Activated CD4-positive, alpha-beta T cell treated with anti-CD3 and anti-CD28 coated beads, Interleukin-2, amount 10 ng/mL, durations not matched to agents 24 days and 14 days (primary cell): ENCODE measurements at regions not wholly inside any gene's neighbourhood (a gene's known extent, or its start where the extent isn't known, plus 50 kb on each side); places are given as distances from the start of the nearest gene placed in this dataset.
"Not testable (repeated sequence)": the region's sequence is repeated elsewhere in the genome, so short reads cannot be mapped to it uniquely, and the experiment has no call there.

Experiments
- DNase-seq: peaks from one replicate; pipeline ENCODE4 v3.0.0; 2022
- H3K27ac Mint-ChIP-seq: one replicate; pipeline ENCODE4 v1.8.0; 2022; ENCODE audit warnings: mild to moderate bottlenecking, mixed read lengths
- H3K27me3 Mint-ChIP-seq: one replicate; pipeline ENCODE4 v1.8.0; 2022; ENCODE audit warnings: mixed read lengths
- H3K36me3 Mint-ChIP-seq: one replicate; pipeline ENCODE4 v1.8.0; 2022; ENCODE audit warnings: low read depth, mild to moderate bottlenecking, mixed read lengths
- H3K4me1 Mint-ChIP-seq: one replicate; pipeline ENCODE4 v1.8.0; 2021; ENCODE audit warnings: mixed read lengths
- H3K4me3 Mint-ChIP-seq: one replicate; pipeline ENCODE4 v1.8.0; 2022; ENCODE audit warnings: mild to moderate bottlenecking, moderate library complexity, mixed read lengths
- H3K9me3 Mint-ChIP-seq: one replicate; pipeline ENCODE4 v1.8.0; 2021; ENCODE audit warnings: mixed read lengths
- intact Hi-C: fragments of 100-400 bp; cut with micrococcal nuclease; formaldehyde crosslinking; loops from one replicate; pipeline ENCODE4 v1.15.1; 2023

GRCh38 chr4:128758314-128758922, 51.1 kb upstream of the JADE1 start:
- intact Hi-C loops, result no loop called here
- Mint-ChIP-seq H3K27ac (no peak overlapping the region), H3K36me3 (no peaks in the 10 kb centered on the region), H3K4me3 (no peak overlapping the region), H3K9me3 (no peaks in the 10 kb centered on the region), H3K4me1 (no peaks in the 10 kb centered on the region), H3K27me3 (peaks cover 4% of the 10 kb centered on the region)
- DNase-seq, result no peak

GRCh38 chr4:128757712-128758111, 51.8 kb upstream of the JADE1 start:
- Mint-ChIP-seq H3K9me3 (no peaks in the 10 kb centered on the region), H3K4me1 (no peaks in the 10 kb centered on the region), H3K4me3 (no peak overlapping the region), H3K36me3 (no peaks in the 10 kb centered on the region), H3K27me3 (peaks cover 2% of the 10 kb centered on the region), H3K27ac (no peak overlapping the region)
- intact Hi-C loops, result no loop called here
- no peak for DNase-seq

- H3K27ac Mint-ChIP-seq, result no peak overlapping the region
- intact Hi-C loops, result no loop called here
- H3K27me3 Mint-ChIP-seq, result peaks cover 2% of the 10 kb centered on the region
- H3K4me1 Mint-ChIP-seq, result no peaks in the 10 kb centered on the region
- DNase-seq, result no peak
- no peaks in the 10 kb centered on the region for H3K36me3 Mint-ChIP-seq
- H3K9me3 Mint-ChIP-seq, result peaks cover 3% of the 10 kb centered on the region
- H3K4me3 Mint-ChIP-seq, result no peak overlapping the region
Measured at GRCh38 chr4:128751354-128751753, 58.1 kb upstream of the JADE1 start.

- H3K27me3 Mint-ChIP-seq, H3K36me3 Mint-ChIP-seq, H3K4me3 Mint-ChIP-seq, H3K4me1 Mint-ChIP-seq, H3K27ac Mint-ChIP-seq, intact Hi-C loops, H3K9me3 Mint-ChIP-seq, DNase-seq: not testable (repeated sequence)
Measured at GRCh38 chr4:128741748-128742147, 67.8 kb upstream of the JADE1 start.

GRCh38 chr4:128737098-128737513, 72.4 kb upstream of the JADE1 start:
- no peaks in the 10 kb centered on the region for H3K27me3 Mint-ChIP-seq
- no peak overlapping the region for H3K4me3 Mint-ChIP-seq
- no peak for DNase-seq
- no peak overlapping the region for H3K27ac Mint-ChIP-seq
- intact Hi-C loops, result no loop called here
- H3K36me3 Mint-ChIP-seq, result no peaks in the 10 kb centered on the region
- H3K9me3 Mint-ChIP-seq, result no peaks in the 10 kb centered on the region
- no peaks in the 10 kb centered on the region for H3K4me1 Mint-ChIP-seq

GRCh38 chr4:128735714-128736113, 73.8 kb upstream of the JADE1 start:
- H3K27ac Mint-ChIP-seq, result no peak overlapping the region
- no peaks in the 10 kb centered on the region for H3K4me1 Mint-ChIP-seq
- no peaks in the 10 kb centered on the region for H3K27me3 Mint-ChIP-seq
- no peaks in the 10 kb centered on the region for H3K36me3 Mint-ChIP-seq
- no peaks in the 10 kb centered on the region for H3K9me3 Mint-ChIP-seq
- intact Hi-C loops, result no loop called here
- no peak for DNase-seq
- no peak overlapping the region for H3K4me3 Mint-ChIP-seq

GRCh38 chr4:128728190-128728589, 81.3 kb upstream of the JADE1 start:
- H3K27ac Mint-ChIP-seq, result no peak overlapping the region
- no peaks in the 10 kb centered on the region for H3K4me1 Mint-ChIP-seq
- H3K9me3 Mint-ChIP-seq, result no peaks in the 10 kb centered on the region
- H3K4me3 Mint-ChIP-seq, result no peak overlapping the region
- intact Hi-C loops, result loop anchor here (1.0 kb wide), 1 partner anchor 14 kb away; no protein-coding TSS in a partner anchor
- DNase-seq, result no peak
- no peaks in the 10 kb centered on the region for H3K27me3 Mint-ChIP-seq
- H3K36me3 Mint-ChIP-seq, result no peaks in the 10 kb centered on the region

GRCh38 chr4:128727658-128728057, 81.8 kb upstream of the JADE1 start:
- intact Hi-C loops, result loop anchor here (1.0 kb wide), 1 partner anchor 13 kb away; no protein-coding TSS in a partner anchor
- no peak overlapping the region for H3K4me3 Mint-ChIP-seq
- no peaks in the 10 kb centered on the region for H3K27me3 Mint-ChIP-seq
- H3K4me1 Mint-ChIP-seq, result no peaks in the 10 kb centered on the region
- no peak overlapping the region for H3K27ac Mint-ChIP-seq
- no peak for DNase-seq
- no peaks in the 10 kb centered on the region for H3K36me3 Mint-ChIP-seq
- H3K9me3 Mint-ChIP-seq, result no peaks in the 10 kb centered on the region

- no peaks in the 10 kb centered on the region for H3K27me3 Mint-ChIP-seq
- H3K27ac Mint-ChIP-seq, result no peak overlapping the region
- H3K4me1 Mint-ChIP-seq, result no peaks in the 10 kb centered on the region
- H3K36me3 Mint-ChIP-seq, result no peaks in the 10 kb centered on the region
- no peak overlapping the region for H3K4me3 Mint-ChIP-seq
- DNase-seq, result no peak
- intact Hi-C loops, result no loop called here
- no peaks in the 10 kb centered on the region for H3K9me3 Mint-ChIP-seq
Measured at GRCh38 chr4:128725405-128726055, 84.0 kb upstream of the JADE1 start.

GRCh38 chr4:128722911-128723310, 86.6 kb upstream of the JADE1 start:
- intact Hi-C loops, result no loop called here
- no peak for DNase-seq
- no peak overlapping the region for H3K27ac Mint-ChIP-seq
- H3K9me3 Mint-ChIP-seq, result no peaks in the 10 kb centered on the region
- H3K27me3 Mint-ChIP-seq, result peaks cover 2% of the 10 kb centered on the region
- H3K4me3 Mint-ChIP-seq, result no peak overlapping the region
- no peaks in the 10 kb centered on the region for H3K36me3 Mint-ChIP-seq
- H3K4me1 Mint-ChIP-seq, result no peaks in the 10 kb centered on the region

GRCh38 chr4:128721896-128722295, 87.6 kb upstream of the JADE1 start:
- Mint-ChIP-seq H3K4me1 (no peaks in the 10 kb centered on the region), H3K27me3 (peaks cover 5% of the 10 kb centered on the region), H3K27ac (no peak overlapping the region), H3K36me3 (no peaks in the 10 kb centered on the region), H3K4me3 (no peak overlapping the region), H3K9me3 (no peaks in the 10 kb centered on the region)
- no peak for DNase-seq
- intact Hi-C loops, result no loop called here

- no peak for DNase-seq
- intact Hi-C loops, result no loop called here
Measured at GRCh38 chr4:128720270-128720669, 89.2 kb upstream of the JADE1 start.

GRCh38 chr4:128718768-128719167, 90.7 kb upstream of the JADE1 start:
- peaks cover 5% of the 10 kb centered on the region for H3K27me3 Mint-ChIP-seq
- intact Hi-C loops, result no loop called here
- DNase-seq, result no peak
- H3K27ac Mint-ChIP-seq, result no peak overlapping the region
- H3K4me1 Mint-ChIP-seq, result no peaks in the 10 kb centered on the region
- H3K36me3 Mint-ChIP-seq, result no peaks in the 10 kb centered on the region
- H3K9me3 Mint-ChIP-seq, result no peaks in the 10 kb centered on the region
- H3K4me3 Mint-ChIP-seq, result no peak overlapping the region

More at GRCh38 chr4:128720270-128720669, 89.2 kb upstream of the JADE1 start:
- Mint-ChIP-seq H3K9me3 (no peaks in the 10 kb centered on the region), H3K4me3 (no peak overlapping the region), H3K27me3 (peaks cover 5% of the 10 kb centered on the region), H3K4me1 (no peaks in the 10 kb centered on the region), H3K36me3 (no peaks in the 10 kb centered on the region), H3K27ac (no peak overlapping the region)

- Mint-ChIP-seq H3K27me3 (peaks cover 5% of the 10 kb centered on the region), H3K4me3 (no peak overlapping the region), H3K4me1 (peaks cover 2% of the 10 kb centered on the region), H3K36me3 (no peaks in the 10 kb centered on the region), H3K9me3 (no peaks in the 10 kb centered on the region), H3K27ac (no peak overlapping the region)
- intact Hi-C loops, result no loop called here
- DNase-seq, result no peak
Measured at GRCh38 chr4:128716338-128716737, 93.2 kb upstream of the JADE1 start.

- DNase-seq, result no peak
- Mint-ChIP-seq H3K4me3 (no peak overlapping the region), H3K36me3 (no peaks in the 10 kb centered on the region), H3K9me3 (no peaks in the 10 kb centered on the region), H3K27me3 (peaks cover 5% of the 10 kb centered on the region), H3K4me1 (peaks cover 2% of the 10 kb centered on the region), H3K27ac (no peak overlapping the region)
- intact Hi-C loops, result no loop called here
Measured at GRCh38 chr4:128715616-128716015, 93.9 kb upstream of the JADE1 start.
